GM12878 (cell line): ENCODE measurements at regions not wholly inside any gene's neighbourhood (a gene's known extent, or its start where the extent isn't known, plus 50 kb on each side); places are given as distances from the start of the nearest gene placed in this dataset.

Experiments
- ATAC-seq: fragments of 200-7000 bp; cut with Tn5 transposase; 3 replicates; pipeline ENCODE4 v1.9.1; 2020; ENCODE audit warnings: mild to moderate bottlenecking, moderate library complexity
- BruUV-seq: library from RNA; stranded (reverse); fragments of 400-500 nt; replicated peaks from 2 replicates; lab custom pipeline; 2021; lab: Mats Ljungman, UMichigan
- CTCF ChIA-PET: fragments of 300-600 bp; sonication (Branson Sonifier 250); formaldehyde crosslinking; extraction: SDS; loops from one replicate; lab custom pipeline; 2021; ENCODE audit warnings: inconsistent platforms; lab: Yijun Ruan, JAX
- POLR2A ChIA-PET: fragments of 350-600 bp; formaldehyde crosslinking; extraction: SDS; loops from one replicate; lab custom pipeline; 2021; ENCODE audit warnings: inconsistent platforms; lab: Charles Lee
- RAD21 ChIA-PET: fragments of 300-600 bp; sonication (Branson Sonifier 250); formaldehyde crosslinking; loops from one replicate; lab custom pipeline; 2023; ENCODE audit warnings: antibody characterized with exemption; ENCODE audit not compliant: unreplicated experiment; lab: Charles Lee
- SMC1A ChIA-PET: fragments of 300-600 bp; sonication (Branson Sonifier 250); formaldehyde crosslinking; loops from one replicate; lab custom pipeline; 2023; ENCODE audit not compliant: unreplicated experiment, uncharacterized antibody; lab: Charles Lee
- DNase-seq: peaks from one replicate; pipeline ENCODE4 v3.0.0-alpha.2; 2011; ENCODE audit warnings: low read depth, low spot score
- FAIRE-seq: peaks from 3 replicates; lab custom pipeline; 2011; peaks lifted over from hg19 to GRCh38; lab: Jason Lieb, UNC
- H2AFZ ChIP-seq: 2 replicates; pipeline ENCODE4 v1.6.0; 2011; ENCODE audit warnings: low read depth, low read length, control low read depth; ENCODE audit not compliant: control insufficient read depth
- H3K27ac ChIP-seq: 2 replicates; pipeline ENCODE4 v1.5.1; 2011; ENCODE audit warnings: control low read depth; ENCODE audit not compliant: control insufficient read depth, insufficient read depth
- H3K27me3 ChIP-seq, 2 experiments: replicated peaks in 1 of 2; 2 replicates each; pipeline versions ENCODE4 v1.6.0 to v1.6.1; 2011; ENCODE audit warnings: low read length in 1 of 2; ENCODE audit not compliant: control insufficient read depth in 2 of 2, insufficient read depth in 2 of 2
- H3K36me3 ChIP-seq, 2 experiments: 2 replicates each; pipeline ENCODE4 v1.5.1; 2011; ENCODE audit warnings: low read length in 1 of 2; ENCODE audit not compliant: control insufficient read depth in 2 of 2, insufficient read depth in 2 of 2
- H3K4me1 ChIP-seq: 2 replicates; pipeline ENCODE4 v1.6.1; 2011; ENCODE audit warnings: mild to moderate bottlenecking, low read length, moderate library complexity, mixed read lengths; ENCODE audit not compliant: control insufficient read depth, insufficient read depth
- H3K4me2 ChIP-seq: 2 replicates; pipeline ENCODE4 v1.6.0; 2011; ENCODE audit warnings: control low read depth; ENCODE audit not compliant: control insufficient read depth, insufficient read depth
- H3K4me3 ChIP-seq: fragments of 200-600 bp; sonication (generic); 2 replicates; pipeline ENCODE4 v1.5.1; 2016
- H3K79me2 ChIP-seq: 2 replicates; pipeline ENCODE4 v1.6.0; 2011; ENCODE audit warnings: low read length; ENCODE audit not compliant: control insufficient read depth, insufficient read depth
- H3K9ac ChIP-seq: 2 replicates; pipeline ENCODE4 v1.8.0; 2011; ENCODE audit warnings: low read length, control low read depth, mixed read lengths; ENCODE audit not compliant: control insufficient read depth, insufficient read depth
- H3K9me3 ChIP-seq: replicated peaks from 3 replicates; pipeline ENCODE4 v1.5.1; 2011; ENCODE audit warnings: mild to moderate bottlenecking, low read length; ENCODE audit not compliant: control insufficient read depth, insufficient read depth
- H4K20me1 ChIP-seq: 2 replicates; pipeline ENCODE4 v1.6.0; 2011; ENCODE audit not compliant: control insufficient read depth, insufficient read depth
- GABPA ChIP-seq: IDR thresholded peaks from 2 replicates; pipeline ENCODE4 v1.6.1; 2014; ENCODE audit warnings: antibody characterized with exemption, low read depth, mild to moderate bottlenecking, inconsistent platforms
- GATAD2B ChIP-seq: fragments of 450-650 bp; conservative IDR thresholded peaks from 2 replicates; pipeline ENCODE4 v1.6.1; 2017; ENCODE audit warnings: low read depth, mild to moderate bottlenecking, moderate library complexity
- JUNB ChIP-seq: IDR thresholded peaks from 2 replicates; pipeline ENCODE4 v1.6.1; 2016; ENCODE audit warnings: antibody characterized with exemption, mild to moderate bottlenecking
- KAT2A ChIP-seq: conservative IDR thresholded peaks from 2 replicates; pipeline ENCODE4 v1.6.1; 2011; ENCODE audit warnings: low read depth, low read length; ENCODE audit not compliant: control insufficient read depth
- RAD51 ChIP-seq: fragments of 450-650 bp; IDR thresholded peaks from 2 replicates; pipeline ENCODE4 v1.6.1; 2016; ENCODE audit warnings: moderate library complexity, mild to moderate bottlenecking, inconsistent platforms
- TCF3 ChIP-seq: IDR thresholded peaks from 2 replicates; pipeline ENCODE4 v1.6.1; 2012; ENCODE audit warnings: low read depth, mild to moderate bottlenecking, low read length, borderline replicate concordance; ENCODE audit not compliant: insufficient read depth
- ZZZ3 ChIP-seq: IDR thresholded peaks from 2 replicates; pipeline ENCODE4 v1.6.1; 2011; ENCODE audit warnings: low read depth; ENCODE audit not compliant: control insufficient read depth, insufficient read length
- WGBS: methylation state at CpG from one replicate; pipeline ENCODE4 v1.1.6; 2016; ENCODE audit warnings: low lambda C conversion rate; ENCODE audit not compliant: insufficient replicate concordance, insufficient coverage; ENCODE audit errors: missing lambda C conversion rate; 5-methylcytosine and 5-hydroxymethylcytosine counted together
- in situ Hi-C: fragments of 300-500 bp; cut with MboI; formaldehyde crosslinking; loops from 9 replicates; pipeline ENCODE4 v1.14.3; 2018; ENCODE audit warnings: mixed read lengths
- intact Hi-C: fragments of 100-400 bp; cut with micrococcal nuclease; formaldehyde crosslinking; loops from one replicate; pipeline ENCODE4 v1.14.2; 2022; ENCODE audit not compliant: unreplicated experiment

DNA sequence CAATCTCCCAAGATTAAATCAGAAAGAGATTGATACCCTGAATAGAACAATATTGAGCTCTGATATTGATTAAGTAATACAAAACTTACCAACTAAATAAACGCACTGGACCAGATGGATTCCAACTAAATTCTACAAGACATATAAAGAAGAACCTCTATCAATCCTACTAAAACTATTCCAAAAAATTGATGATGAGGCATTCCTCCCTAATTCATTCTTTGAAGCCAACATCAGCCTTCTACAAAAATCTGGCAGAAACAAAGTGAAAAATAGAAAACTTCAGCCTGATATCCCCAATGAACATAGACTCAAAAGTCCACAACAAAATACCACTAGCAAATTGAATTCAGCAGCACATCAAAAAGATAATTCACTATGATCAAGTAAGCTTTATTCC lies 695.5 kb downstream of the NYAP2 start:
- TF ChIP-seq JUNB (no peak), GATAD2B (no peak), GABPA (no peak)
- TF ChIP-seq, all 136 proteins: peak for 0
- FAIRE-seq (no peak), DNase-seq (no peak), ATAC-seq (no peak)
- H3K4me3 ChIP-seq = no peak overlapping the region
- H4K20me1 ChIP-seq = no peaks in the 10 kb centered on the region
- WGBS = 56% methylated on average over 1 of the region's 1 CpG
- no peak overlapping the region for H3K4me2 ChIP-seq
- no TSS peak for BruUV-seq
- in situ Hi-C loops (no loop called here), intact Hi-C loops (no loop called here)
- no peak overlapping the region for H2AFZ ChIP-seq
- H3K36me3 ChIP-seq = no peaks in the 10 kb centered on the region
- CTCF ChIA-PET = no interaction called here
- H3K27ac ChIP-seq = no peak overlapping the region
- POLR2A ChIA-PET = no interaction called here
- no peak overlapping the region for H3K9ac ChIP-seq
- no peaks in the 10 kb centered on the region for H3K9me3 ChIP-seq
- H3K79me2 ChIP-seq = no peaks in the 10 kb centered on the region
- H3K4me1 ChIP-seq = no peaks in the 10 kb centered on the region
- H3K27me3 ChIP-seq = no peaks in the 10 kb centered on the region; a peak in 1 of 4 replicates
- SMC1A ChIA-PET = interaction anchor here (0.8 kb wide), 1 partner anchor 67 kb away, joined by 3 read pairs; no protein-coding TSS in a partner anchor
- RAD21 ChIA-PET = no interaction called here

DNA sequence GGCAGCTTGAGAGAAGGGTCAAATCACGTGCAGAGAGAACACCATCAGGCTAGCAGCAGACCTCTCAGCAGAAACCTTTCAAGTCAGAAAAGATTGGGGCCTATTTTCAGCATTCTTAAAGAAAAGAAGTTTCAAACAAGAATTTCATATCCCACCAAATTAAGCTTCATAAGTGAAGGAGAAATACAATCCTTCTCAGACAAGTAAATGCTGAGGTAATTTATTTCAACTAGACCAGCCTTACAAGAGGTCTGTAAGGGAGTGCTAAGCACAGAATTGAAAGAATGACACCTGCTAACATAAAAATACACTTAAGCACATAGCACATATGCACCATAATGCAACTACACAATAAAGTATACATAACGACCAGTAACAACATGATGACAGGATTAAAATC lies 693.9 kb downstream of the NYAP2 start:
- in situ Hi-C loops (no loop called here), intact Hi-C loops (no loop called here)
- Histone ChIP-seq H3K27me3 (no peaks in the 10 kb centered on the region; a peak in 1 of 4 replicates), H3K9ac (no peak overlapping the region), H3K79me2 (no peaks in the 10 kb centered on the region), H3K9me3 (no peaks in the 10 kb centered on the region), H3K4me2 (no peak overlapping the region), H3K4me3 (no peak overlapping the region)
- SMC1A ChIA-PET = interaction anchor here (0.9 kb wide), 1 partner anchor 73 kb away, joined by 3 read pairs; no protein-coding TSS in a partner anchor
- DNase-seq (no peak), ATAC-seq (no peak)
- TF ChIP-seq KAT2A (no peak), RAD51 (no peak), TCF3 (no peak), ZZZ3 (no peak)
- TF ChIP-seq, all 136 proteins: peak for 0
- no peaks in the 10 kb centered on the region for H3K4me1 ChIP-seq
- ChIA-PET RAD21 (no interaction called here), POLR2A (no interaction called here), CTCF (no interaction called here)
- no peak for FAIRE-seq
- H4K20me1 ChIP-seq = no peaks in the 10 kb centered on the region
- no peak overlapping the region for H3K27ac ChIP-seq
- no peaks in the 10 kb centered on the region for H3K36me3 ChIP-seq
- BruUV-seq = no TSS peak
- WGBS = 5% methylated on average over 2 of the region's 2 CpGs
- H2AFZ ChIP-seq = no peak overlapping the region
